ENCODE measurements at regions not wholly inside any gene's neighbourhood (a gene's known extent, or its start where the extent isn't known, plus 50 kb on each side); places are given as distances from the start of the nearest gene placed in this dataset.

DNA sequence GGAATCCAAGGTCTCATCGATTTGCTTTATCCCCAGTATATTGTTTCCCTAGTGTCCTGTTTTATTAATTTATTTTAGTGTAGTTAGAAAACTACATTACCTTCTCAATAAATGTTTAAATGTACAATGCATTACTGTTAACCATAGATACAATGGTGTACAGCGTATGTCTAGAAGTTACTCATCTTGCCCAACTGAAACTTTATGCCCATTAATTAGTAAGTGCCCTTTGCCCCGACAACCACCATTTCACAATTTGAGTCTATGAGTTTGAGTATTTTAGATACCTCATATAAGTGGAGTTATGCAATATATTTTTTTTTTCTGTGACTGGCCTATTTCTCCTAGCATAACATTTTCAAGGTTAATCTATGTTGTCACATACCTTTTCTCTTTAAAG is 1343.0 kb upstream of the SLC39A10 start (continued):
- no peak for TF ChIP-seq USF1 (IDR thresholded peaks at IDR 0.05; ENCODE audit: borderline replicate concordance, low read depth)
- no peak for TF ChIP-seq PBX3 (IDR thresholded peaks at IDR 0.05)

DNA sequence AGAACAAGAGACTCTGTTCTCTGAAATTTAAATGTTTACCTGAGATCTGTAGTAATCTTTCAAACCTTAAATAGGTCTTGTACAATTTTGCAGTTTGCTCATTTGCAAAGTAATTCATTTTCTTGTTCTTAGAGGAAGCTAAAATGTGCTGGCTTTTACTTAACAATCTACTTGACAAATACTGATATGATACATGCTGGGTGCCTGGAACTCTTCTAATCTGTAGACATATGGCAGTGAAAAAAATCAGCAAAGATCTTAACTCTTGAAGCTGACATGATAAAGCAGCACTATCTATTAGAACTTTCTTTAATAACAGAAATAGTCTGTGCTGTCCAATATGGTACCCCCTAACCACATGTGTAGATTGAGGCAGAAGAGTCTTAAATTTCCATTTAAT is 1352.8 kb upstream of the SLC39A10 start:
- no peaks in the 10 kb centered on the region for H3K4me1 ChIP-seq (ENCODE audit: control insufficient read depth in 1 of 2, insufficient read depth in 2 of 2, low read depth in 1 of 2, low read length in 1 of 2)
- H3K9ac ChIP-seq = no peak overlapping the region
- no peaks in the 10 kb centered on the region for H3K9me2 ChIP-seq
- H4K20me1 ChIP-seq (ENCODE audit: insufficient read depth) = no peaks in the 10 kb centered on the region
- no peaks in the 10 kb centered on the region for H3K9me3 ChIP-seq
- no peaks in the 10 kb centered on the region for H3K36me3 ChIP-seq (replicated peaks in 1 of 2; ENCODE audit: control insufficient read depth in 1 of 2, insufficient read depth in 2 of 2, low read length in 1 of 2)
- no peak overlapping the region for H3K4me2 ChIP-seq
- ChIA-PET POLR2A (no interaction called here), CTCF (no interaction called here)
- H3K27me3 ChIP-seq (ENCODE audit: insufficient read depth) = no peaks in the 10 kb centered on the region
- H3K79me2 ChIP-seq (ENCODE audit: insufficient read depth) = no peaks in the 10 kb centered on the region
- H3K27ac ChIP-seq (ENCODE audit: low read depth in 2 of 2, low read length in 1 of 2) = no peak overlapping the region
- H3K4me3 ChIP-seq (ENCODE audit: low read depth in 2 of 2, low read length in 1 of 2) = no peak overlapping the region
- DNase-seq = no peak
- H3F3A ChIP-seq (replicated peaks; ENCODE audit: insufficient read depth) = no peaks in the 10 kb centered on the region
- H2AFZ ChIP-seq (ENCODE audit: low read depth) = no peak overlapping the region
- no peak for TF ChIP-seq RCOR1 (IDR thresholded peaks at IDR 0.05; ENCODE audit: low read length)
- TF ChIP-seq USF1 (IDR thresholded peaks at IDR 0.05; ENCODE audit: borderline replicate concordance, low read depth) = no peak
- no peak for TF ChIP-seq RXRA (IDR thresholded peaks at IDR 0.05; ENCODE audit: borderline replicate concordance, low read depth)
- TF ChIP-seq CHD2 (IDR thresholded peaks at IDR 0.05; ENCODE audit: low read length, partially characterized antibody) = no peak
- TF ChIP-seq IRF3 (IDR thresholded peaks at IDR 0.05; ENCODE audit: low read depth, low read length) = no peak
- no peak for TF ChIP-seq FOXJ3 (CRISPR knock-in tag; IDR thresholded peaks at IDR 0.05)

GRCh38 chr2:194301946-194302345 is 1355.1 kb upstream of the SLC39A10 start:
- no peak overlapping the region for H3K4me2 ChIP-seq
- H3K4me3 ChIP-seq (ENCODE audit: low read depth in 2 of 2, low read length in 1 of 2) = no peak overlapping the region
- H3K27ac ChIP-seq (ENCODE audit: low read depth in 2 of 2, low read length in 1 of 2) = no peak overlapping the region
- no peaks in the 10 kb centered on the region for H4K20me1 ChIP-seq (ENCODE audit: insufficient read depth)
- no peak overlapping the region for H2AFZ ChIP-seq (ENCODE audit: low read depth)
- H3F3A ChIP-seq (replicated peaks; ENCODE audit: insufficient read depth) = no peaks in the 10 kb centered on the region
- H3K36me3 ChIP-seq (replicated peaks in 1 of 2; ENCODE audit: control insufficient read depth in 1 of 2, insufficient read depth in 2 of 2, low read length in 1 of 2) = no peaks in the 10 kb centered on the region
- H3K4me1 ChIP-seq (ENCODE audit: control insufficient read depth in 1 of 2, insufficient read depth in 2 of 2, low read depth in 1 of 2, low read length in 1 of 2) = no peaks in the 10 kb centered on the region
- no peaks in the 10 kb centered on the region for H3K9me3 ChIP-seq
- no peaks in the 10 kb centered on the region for H3K27me3 ChIP-seq (ENCODE audit: insufficient read depth)
- no peak overlapping the region for H3K9ac ChIP-seq
- POLR2A ChIA-PET = no interaction called here
- H3K79me2 ChIP-seq (ENCODE audit: insufficient read depth) = no peaks in the 10 kb centered on the region
- no peak for DNase-seq
- no peaks in the 10 kb centered on the region for H3K9me2 ChIP-seq
- CTCF ChIA-PET = no interaction called here
- TF ChIP-seq POLR2AphosphoS5 (IDR thresholded peaks at IDR 0.05; ENCODE audit: low read depth, low read length) (no peak), TEAD4 (IDR thresholded peaks at IDR 0.05; ENCODE audit: borderline replicate concordance, insufficient read depth) (no peak), MAX (IDR thresholded peaks at IDR 0.05; ENCODE audit: low read depth) (no peak), PBX3 (IDR thresholded peaks at IDR 0.05) (no peak), USF1 (IDR thresholded peaks at IDR 0.05; ENCODE audit: borderline replicate concordance, low read depth) (no peak), EZH2phosphoT487 (IDR thresholded peaks at IDR 0.05; ENCODE audit: borderline replicate concordance, low read depth) (no peak), RXRA (IDR thresholded peaks at IDR 0.05; ENCODE audit: borderline replicate concordance, low read depth) (no peak), SMC3 (IDR thresholded peaks at IDR 0.05; ENCODE audit: low read depth, low read length) (no peak), GABPA (IDR thresholded peaks at IDR 0.05; ENCODE audit: low read depth) (no peak)
- TF ChIP-seq, protein P1, sequence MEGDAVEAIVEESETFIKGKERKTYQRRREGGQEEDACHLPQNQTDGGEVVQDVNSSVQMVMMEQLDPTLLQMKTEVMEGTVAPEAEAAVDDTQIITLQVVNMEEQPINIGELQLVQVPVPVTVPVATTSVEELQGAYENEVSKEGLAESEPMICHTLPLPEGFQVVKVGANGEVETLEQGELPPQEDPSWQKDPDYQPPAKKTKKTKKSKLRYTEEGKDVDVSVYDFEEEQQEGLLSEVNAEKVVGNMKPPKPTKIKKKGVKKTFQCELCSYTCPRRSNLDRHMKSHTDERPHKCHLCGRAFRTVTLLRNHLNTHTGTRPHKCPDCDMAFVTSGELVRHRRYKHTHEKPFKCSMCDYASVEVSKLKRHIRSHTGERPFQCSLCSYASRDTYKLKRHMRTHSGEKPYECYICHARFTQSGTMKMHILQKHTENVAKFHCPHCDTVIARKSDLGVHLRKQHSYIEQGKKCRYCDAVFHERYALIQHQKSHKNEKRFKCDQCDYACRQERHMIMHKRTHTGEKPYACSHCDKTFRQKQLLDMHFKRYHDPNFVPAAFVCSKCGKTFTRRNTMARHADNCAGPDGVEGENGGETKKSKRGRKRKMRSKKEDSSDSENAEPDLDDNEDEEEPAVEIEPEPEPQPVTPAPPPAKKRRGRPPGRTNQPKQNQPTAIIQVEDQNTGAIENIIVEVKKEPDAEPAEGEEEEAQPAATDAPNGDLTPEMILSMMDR (IDR thresholded peaks at IDR 0.05) = no peak
- TF ChIP-seq, protein P2, sequence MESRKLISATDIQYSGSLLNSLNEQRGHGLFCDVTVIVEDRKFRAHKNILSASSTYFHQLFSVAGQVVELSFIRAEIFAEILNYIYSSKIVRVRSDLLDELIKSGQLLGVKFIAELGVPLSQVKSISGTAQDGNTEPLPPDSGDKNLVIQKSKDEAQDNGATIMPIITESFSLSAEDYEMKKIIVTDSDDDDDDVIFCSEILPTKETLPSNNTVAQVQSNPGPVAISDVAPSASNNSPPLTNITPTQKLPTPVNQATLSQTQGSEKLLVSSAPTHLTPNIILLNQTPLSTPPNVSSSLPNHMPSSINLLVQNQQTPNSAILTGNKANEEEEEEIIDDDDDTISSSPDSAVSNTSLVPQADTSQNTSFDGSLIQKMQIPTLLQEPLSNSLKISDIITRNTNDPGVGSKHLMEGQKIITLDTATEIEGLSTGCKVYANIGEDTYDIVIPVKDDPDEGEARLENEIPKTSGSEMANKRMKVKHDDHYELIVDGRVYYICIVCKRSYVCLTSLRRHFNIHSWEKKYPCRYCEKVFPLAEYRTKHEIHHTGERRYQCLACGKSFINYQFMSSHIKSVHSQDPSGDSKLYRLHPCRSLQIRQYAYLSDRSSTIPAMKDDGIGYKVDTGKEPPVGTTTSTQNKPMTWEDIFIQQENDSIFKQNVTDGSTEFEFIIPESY (IDR thresholded peaks at IDR 0.05; ENCODE audit: borderline replicate concordance, low read depth) = no peak
